Esophagus muscularis mucosa (tissue), 3 donors: ENCODE measurements at regions not wholly inside any gene's neighbourhood (a gene's known extent, or its start where the extent isn't known, plus 50 kb on each side); places are given as distances from the start of the nearest gene placed in this dataset.
"Not testable (repeated sequence)": the region's sequence is repeated elsewhere in the genome, so short reads cannot be mapped to it uniquely, and the experiment has no call there.

ENCODE experiments used
- CTCF ChIP-seq, 3 experiments: fragments of 200-600 bp in 2 of 3; fragments of 450-650 bp in 1 of 3; sonication (generic) in 2 of 3; IDR thresholded peaks; one replicate each; pipeline ENCODE4 v1.5.1; 2017 to 2019; ENCODE audit warnings: antibody characterized with exemption in 3 of 3, mild to moderate bottlenecking in 2 of 3, moderate library complexity in 1 of 3
- POLR2A ChIP-seq: fragments of 450-650 bp; IDR thresholded peaks from one replicate; pipeline ENCODE4 v1.6.1; 2017; ENCODE audit warnings: antibody characterized with exemption, moderate library complexity, mild to moderate bottlenecking, low read depth
- POLR2AphosphoS5 ChIP-seq, 2 donors: sonication (generic); formaldehyde crosslinking; IDR thresholded peaks; one replicate each; pipeline ENCODE4 v1.6.1; 2017; ENCODE audit warnings: antibody characterized with exemption in 2 of 2

- TF ChIP-seq CTCF (IDR thresholded peaks at IDR 0.05); POLR2A; POLR2AphosphoS5 (IDR thresholded peaks at IDR 0.05): not testable (repeated sequence)
Measured at GRCh38 chr14:28635816-28636215, 130.8 kb upstream of the FOXG1 start.
